ENCODE measurements at regions not wholly inside any gene's neighbourhood (a gene's known extent, or its start where the extent isn't known, plus 50 kb on each side); places are given as distances from the start of the nearest gene placed in this dataset.

DNA sequence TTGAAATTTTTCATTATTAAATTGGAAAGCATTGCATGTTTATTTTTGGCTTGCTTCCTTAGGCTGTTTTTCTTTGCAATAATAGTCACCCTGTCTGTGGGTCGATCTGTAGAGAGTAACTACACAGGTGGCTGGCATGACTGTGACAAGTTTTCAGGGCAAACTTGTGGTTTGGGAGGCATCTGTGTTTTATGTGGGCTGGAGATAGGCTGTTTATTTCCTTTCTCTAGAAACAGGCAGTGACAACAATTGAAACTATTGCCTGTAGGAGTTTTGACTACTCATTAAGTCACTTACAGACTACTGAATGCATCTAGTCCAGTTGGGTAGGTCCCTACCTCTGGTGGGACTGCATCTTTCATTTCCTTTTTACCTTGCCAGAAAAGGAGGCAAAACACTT lies 155.6 kb downstream of the DYRK2 start:
- H3K27me3 Mint-ChIP-seq (ENCODE audit: low read depth), result no peaks in the 10 kb centered on the region
- H3K4me1 Mint-ChIP-seq, result peaks cover 22% of the 10 kb centered on the region
- no peaks in the 10 kb centered on the region for H3K36me3 Mint-ChIP-seq
- no peak overlapping the region for H3K27ac Mint-ChIP-seq
- H3K4me3 Mint-ChIP-seq, result no peak overlapping the region
- no peak for TF ChIP-seq CTCF (IDR thresholded peaks at IDR 0.05; ENCODE audit: unreplicated experiment)
- no peaks in the 10 kb centered on the region for H3K9me3 Mint-ChIP-seq
- DNase-seq (ENCODE audit: low spot score in 2 of 2, unreplicated experiment in 2 of 2), result no peak

- no peaks in the 10 kb centered on the region for H3K36me3 Mint-ChIP-seq
- H3K9me3 Mint-ChIP-seq, result peaks cover 7% of the 10 kb centered on the region
- peak overlapping the region; percentile 55 for H3K27ac Mint-ChIP-seq
- no peaks in the 10 kb centered on the region for H3K27me3 Mint-ChIP-seq (ENCODE audit: low read depth)
- TF ChIP-seq CTCF (IDR thresholded peaks at IDR 0.05; ENCODE audit: unreplicated experiment), result no peak
- no peak overlapping the region for H3K4me3 Mint-ChIP-seq
- H3K4me1 Mint-ChIP-seq, result peaks cover 21% of the 10 kb centered on the region
- DNase-seq (ENCODE audit: low spot score in 2 of 2, unreplicated experiment in 2 of 2), result no peak
These were observed 159.3 kb downstream of the DYRK2 start for GRCh38 chr12:67807814-67808213.

DNA sequence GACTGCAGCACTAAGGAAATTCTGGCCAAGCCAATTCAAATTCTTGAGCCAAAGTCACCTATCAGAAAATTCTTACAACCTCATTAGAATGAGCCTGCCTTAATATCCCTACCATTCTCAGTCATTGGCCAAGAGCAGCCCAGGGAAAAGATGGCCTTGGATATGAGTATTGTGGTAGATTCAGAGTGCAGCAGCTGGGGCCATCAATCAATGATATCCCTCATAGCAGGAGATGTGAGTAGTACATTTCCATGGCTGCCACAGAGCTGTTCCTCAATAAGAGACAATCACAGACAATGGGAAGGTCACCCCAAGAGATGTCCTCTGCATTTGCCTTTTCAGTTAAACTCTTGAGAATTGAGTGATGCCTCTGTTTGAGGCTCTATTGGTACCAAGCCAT lies 161.6 kb downstream of the DYRK2 start:
- peaks cover 21% of the 10 kb centered on the region for H3K4me1 Mint-ChIP-seq
- peaks cover 14% of the 10 kb centered on the region for H3K9me3 Mint-ChIP-seq
- no peak overlapping the region for H3K27ac Mint-ChIP-seq
- peaks cover 2% of the 10 kb centered on the region for H3K36me3 Mint-ChIP-seq
- TF ChIP-seq CTCF (IDR thresholded peaks at IDR 0.05; ENCODE audit: unreplicated experiment), result no peak
- no peaks in the 10 kb centered on the region for H3K27me3 Mint-ChIP-seq (ENCODE audit: low read depth)
- DNase-seq (ENCODE audit: low spot score in 2 of 2, unreplicated experiment in 2 of 2), result no peak
- H3K4me3 Mint-ChIP-seq, result no peak overlapping the region

- DNase-seq (ENCODE audit: low spot score in 2 of 2, unreplicated experiment in 2 of 2), result no peak
- Mint-ChIP-seq H3K27me3 (ENCODE audit: low read depth) (no peaks in the 10 kb centered on the region), H3K27ac (no peak overlapping the region), H3K4me1 (peaks cover 19% of the 10 kb centered on the region), H3K36me3 (peaks cover 6% of the 10 kb centered on the region), H3K9me3 (peaks cover 26% of the 10 kb centered on the region), H3K4me3 (no peak overlapping the region)
- TF ChIP-seq CTCF (IDR thresholded peaks at IDR 0.05; ENCODE audit: unreplicated experiment), result no peak
These were observed 163.2 kb downstream of the DYRK2 start for GRCh38 chr12:67811437-67812361.

GRCh38 chr12:67813456-67813904 lies 164.9 kb downstream of the DYRK2 start:
- Mint-ChIP-seq H3K36me3 (peaks cover 8% of the 10 kb centered on the region), H3K4me1 (peaks cover 4% of the 10 kb centered on the region), H3K27me3 (ENCODE audit: low read depth) (no peaks in the 10 kb centered on the region), H3K4me3 (no peak overlapping the region), H3K9me3 (peaks cover 37% of the 10 kb centered on the region), H3K27ac (no peak overlapping the region)
- DNase-seq (ENCODE audit: low spot score in 2 of 2, unreplicated experiment in 2 of 2), result no peak
- no peak for TF ChIP-seq CTCF (IDR thresholded peaks at IDR 0.05; ENCODE audit: unreplicated experiment)

Data from mesothelial cell of epicardium (in vitro differentiated cells).